NCI-H345 (cell line): ENCODE measurements at regions not wholly inside any gene's neighbourhood (a gene's known extent, or its start where the extent isn't known, plus 50 kb on each side); places are given as distances from the start of the nearest gene placed in this dataset.
"Not testable (repeated sequence)": the region's sequence is repeated elsewhere in the genome, so short reads cannot be mapped to it uniquely, and the experiment has no call there.

Source experiments
- DNase-seq: peaks from one replicate; lab custom pipeline; 2025; lab: John Stamatoyannopoulos, UW

DNA sequence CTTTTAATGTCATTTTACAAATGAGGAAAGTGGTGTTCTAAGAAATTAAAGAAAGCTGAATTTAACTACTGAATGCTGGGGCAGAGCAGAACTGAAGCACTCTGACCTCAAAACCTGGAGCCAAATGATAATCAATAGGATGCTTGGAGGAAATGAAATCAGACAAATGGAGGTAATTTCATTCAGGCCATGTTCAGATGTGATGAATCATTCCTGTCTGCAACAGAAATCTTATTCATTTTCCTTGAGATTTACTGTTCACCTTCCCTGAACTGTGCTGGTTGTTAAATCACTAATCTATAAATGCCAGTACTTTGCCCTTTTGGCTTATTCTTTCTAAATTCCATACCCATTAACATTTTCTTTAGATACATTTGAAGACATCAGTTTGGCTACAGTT, 85.6 kb upstream of the SNX7 start:
- DNase-seq = no peak

DNA sequence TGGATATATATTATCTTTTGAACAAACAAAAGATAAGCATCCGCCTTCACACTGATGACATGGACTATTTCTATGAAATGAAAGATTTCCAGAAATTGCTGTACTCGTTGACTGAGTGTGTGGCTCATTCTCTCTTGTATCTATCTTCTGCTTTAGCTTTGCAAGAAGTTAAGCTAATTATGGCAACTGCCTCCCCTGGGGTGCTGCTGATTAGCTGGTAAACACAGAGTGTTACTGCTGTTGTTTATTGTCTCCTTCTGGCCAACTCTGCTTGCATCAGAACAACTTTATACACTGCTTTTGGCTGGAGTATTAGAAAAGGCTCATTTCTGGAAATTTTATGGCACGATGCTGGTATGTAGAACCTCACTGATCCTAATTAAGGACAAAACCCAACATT, 95.6 kb upstream of the SNX7 start:
- no peak for DNase-seq

DNA sequence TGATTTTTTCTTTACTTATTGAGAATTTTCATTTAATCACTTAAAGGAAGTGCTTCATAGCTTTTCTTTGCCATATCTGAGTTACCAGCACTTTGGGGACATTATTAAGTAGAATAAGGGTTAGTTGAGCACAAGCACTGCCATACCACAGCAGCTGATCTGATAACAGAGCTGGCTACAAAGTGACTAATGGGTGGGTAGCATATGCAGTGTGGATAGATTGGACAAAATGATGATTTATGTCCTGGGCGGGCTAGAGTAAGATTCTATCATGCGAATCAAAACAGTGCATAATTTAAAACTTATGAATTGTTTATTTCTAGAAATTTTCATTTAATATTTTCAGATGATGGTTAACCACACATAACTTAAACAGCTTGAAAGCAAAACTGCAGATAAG, 102.2 kb upstream of the SNX7 start:
- no peak for DNase-seq

DNA sequence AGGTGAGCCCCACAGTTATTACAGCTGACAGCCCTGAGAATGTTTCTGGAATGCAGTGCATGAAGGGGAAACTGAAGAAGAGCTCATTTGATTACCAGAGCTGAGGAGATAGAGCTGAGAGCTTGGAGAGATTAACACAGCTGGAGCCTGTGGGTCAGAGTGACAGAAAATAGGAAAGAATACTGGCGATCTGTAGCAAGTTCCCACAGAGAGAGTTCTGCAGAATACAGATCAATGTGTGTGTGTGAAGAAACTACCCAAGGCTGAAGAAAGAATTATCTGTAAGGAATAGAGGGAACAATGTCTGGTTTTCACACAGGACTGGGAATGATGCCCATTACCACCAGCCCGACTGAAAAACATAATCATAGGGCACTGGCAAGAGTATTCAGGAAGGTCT, 103.6 kb upstream of the SNX7 start:
- no peak for DNase-seq

DNA sequence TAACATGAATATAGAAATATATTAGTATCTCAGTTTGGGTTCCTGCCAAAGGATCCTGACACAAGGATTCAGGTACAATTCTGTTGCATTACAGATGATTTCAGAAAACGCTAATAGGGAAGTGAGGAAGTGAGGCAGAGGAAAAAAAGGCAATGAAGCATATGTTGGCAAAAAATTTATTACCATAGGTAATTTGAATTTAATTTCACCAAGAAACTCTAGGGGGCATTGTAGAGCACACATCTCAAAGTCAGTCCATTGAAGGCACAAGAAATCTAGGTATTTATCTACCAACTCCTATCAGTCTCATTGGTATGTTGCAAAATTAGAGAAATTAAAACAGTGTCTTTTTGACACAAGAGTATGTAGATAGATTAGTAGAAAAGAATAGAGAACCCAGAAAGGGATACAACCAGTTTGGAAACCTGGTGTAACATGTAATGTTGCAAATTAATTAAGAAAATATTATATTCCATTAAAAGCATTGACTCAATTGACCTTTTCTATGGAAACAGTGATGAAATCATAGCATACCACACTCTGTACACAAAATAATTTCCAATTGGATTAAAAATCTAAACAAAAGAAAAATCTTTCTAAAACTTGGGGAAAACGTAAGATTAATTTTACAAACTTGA, 104.9 kb upstream of the SNX7 start:
- DNase-seq = no peak

DNA sequence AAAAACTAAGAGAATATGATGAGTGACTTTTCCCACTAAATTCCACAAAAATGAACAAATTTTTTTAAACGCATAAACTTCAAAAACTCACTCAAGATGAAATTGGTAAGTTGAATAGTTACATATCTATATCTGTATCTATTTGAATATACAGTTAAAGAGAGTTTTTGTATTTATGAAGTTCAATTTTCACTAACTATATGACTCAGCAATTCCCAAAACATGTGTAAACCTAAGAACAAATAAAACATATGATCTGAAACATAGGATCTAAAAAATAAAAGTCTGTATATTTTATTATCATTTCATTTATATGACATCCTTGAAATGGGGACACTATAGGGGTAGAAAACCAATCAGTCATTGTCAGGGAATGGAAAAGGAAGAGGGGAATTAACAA, 105.7 kb upstream of the SNX7 start:
- DNase-seq = no peak

DNA sequence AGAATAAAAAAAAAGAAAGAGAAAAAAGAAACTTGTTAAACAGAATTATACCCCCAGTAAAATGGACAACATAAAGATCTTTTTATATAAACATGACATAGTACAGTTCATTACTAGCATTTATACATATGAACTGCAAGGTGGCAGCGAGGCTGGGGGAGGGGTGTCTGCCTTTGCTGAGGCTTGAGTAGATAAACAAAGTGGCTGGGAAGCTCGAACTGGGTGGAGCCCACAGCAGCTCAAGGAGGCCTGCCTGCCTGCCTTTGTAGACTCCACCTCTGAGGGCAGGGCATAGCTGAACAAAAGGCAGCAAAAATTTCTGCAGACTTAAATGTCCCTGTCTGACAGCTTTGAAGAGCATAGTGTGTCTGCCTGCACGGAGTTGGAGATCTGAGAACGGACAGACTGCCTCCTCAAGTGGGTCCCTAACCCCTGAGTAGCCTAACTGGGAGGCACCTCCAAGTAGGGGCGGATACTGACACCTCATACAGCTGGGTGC, 108.9 kb upstream of the SNX7 start:
- not testable (repeated sequence) for DNase-seq

DNA sequence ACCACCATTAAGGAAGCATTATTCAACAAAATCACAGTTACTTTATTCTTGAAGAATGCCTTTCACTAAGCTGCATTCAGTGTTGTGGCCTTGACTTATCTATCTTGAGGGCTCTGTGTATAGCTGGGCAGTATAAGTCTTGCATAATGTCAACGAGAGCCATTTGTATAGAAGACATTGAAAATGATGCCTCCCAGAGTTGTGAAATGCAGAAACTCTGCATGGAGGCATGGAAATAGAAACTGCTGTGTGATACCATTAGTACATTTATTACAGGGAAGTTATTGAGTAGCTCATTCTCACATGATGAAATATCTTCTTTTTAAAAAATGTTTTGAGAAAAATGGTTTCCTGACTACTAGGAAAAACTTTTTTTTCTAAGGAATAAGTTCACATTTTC, 111.4 kb upstream of the SNX7 start:
- DNase-seq = no peak

DNA sequence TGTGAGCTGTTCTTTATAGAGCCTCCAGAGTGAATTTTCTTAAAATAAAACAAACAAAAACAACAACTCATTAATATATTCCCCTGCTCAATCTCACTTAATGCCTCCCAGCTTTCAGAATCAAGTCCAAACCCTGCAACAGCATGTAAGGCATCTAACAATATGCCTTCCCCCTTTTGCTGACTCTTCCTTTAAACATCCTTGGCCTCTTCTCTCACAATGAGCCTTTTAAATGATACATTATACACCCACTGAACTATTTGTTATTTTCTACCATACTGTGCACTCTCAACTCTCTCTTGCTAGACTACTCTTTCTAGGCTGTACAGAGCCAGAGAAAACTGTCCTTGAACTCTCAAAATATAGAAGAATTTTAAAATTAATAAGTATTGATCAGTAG, 115.2 kb upstream of the SNX7 start:
- DNase-seq = no peak

DNA sequence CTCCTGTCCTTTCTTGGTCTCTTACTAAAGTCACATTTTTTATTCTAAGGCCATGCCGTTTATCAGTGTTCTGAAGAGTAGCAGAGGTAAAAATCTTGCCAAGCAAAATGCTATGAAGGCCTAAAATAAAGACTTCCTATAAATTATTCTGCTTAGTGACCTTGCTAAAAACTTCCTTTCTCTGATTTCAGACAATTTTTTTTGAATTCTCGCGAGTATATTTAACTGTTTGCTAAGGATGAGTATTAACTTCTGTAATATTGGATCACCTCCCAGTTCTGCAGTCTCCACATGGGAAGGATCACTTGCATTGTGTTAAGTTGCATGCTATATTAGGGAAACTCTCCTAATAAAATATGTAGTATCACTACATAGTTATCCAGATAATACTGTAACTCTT, 123.4 kb upstream of the SNX7 start:
- DNase-seq = no peak

DNA sequence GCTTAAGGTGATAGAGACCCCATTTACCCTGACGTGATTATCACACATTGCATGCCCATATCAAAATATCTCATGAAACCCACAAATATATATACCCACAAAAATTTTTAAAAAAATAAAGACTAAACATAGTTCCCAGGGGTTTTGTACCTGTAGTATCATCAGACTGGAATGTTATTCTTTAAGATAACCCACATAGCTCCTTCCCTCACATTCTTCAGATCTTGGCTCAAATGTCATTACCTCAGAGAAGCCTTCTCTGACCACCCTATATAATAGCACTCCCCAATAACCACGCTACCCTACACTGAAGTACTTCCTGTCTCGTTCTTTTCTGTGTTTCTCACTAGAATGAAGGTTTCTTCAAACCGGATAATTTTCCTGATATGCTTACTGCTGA, 138.3 kb upstream of the SNX7 start:
- no peak for DNase-seq

DNA sequence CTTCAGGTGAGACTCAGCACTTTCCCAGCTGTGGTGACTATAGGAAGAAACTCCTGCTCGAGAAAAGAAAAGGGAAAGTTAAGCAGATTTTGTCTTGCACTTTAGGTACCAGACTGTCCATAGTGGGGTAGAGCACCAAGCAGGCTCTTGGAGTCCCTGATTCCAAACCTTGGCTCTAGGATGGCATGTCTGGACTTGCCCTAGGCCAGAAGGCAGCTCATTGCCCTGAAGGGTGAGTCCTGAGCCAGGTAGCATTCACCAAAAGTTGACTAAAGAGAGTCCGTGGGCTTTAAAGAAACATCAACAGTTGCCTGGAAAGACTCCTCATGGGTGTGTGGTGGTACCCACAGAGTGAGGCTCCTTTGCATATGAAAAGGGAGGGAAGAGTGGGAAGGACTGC, 145.2 kb upstream of the SNX7 start:
- DNase-seq = no peak

DNA sequence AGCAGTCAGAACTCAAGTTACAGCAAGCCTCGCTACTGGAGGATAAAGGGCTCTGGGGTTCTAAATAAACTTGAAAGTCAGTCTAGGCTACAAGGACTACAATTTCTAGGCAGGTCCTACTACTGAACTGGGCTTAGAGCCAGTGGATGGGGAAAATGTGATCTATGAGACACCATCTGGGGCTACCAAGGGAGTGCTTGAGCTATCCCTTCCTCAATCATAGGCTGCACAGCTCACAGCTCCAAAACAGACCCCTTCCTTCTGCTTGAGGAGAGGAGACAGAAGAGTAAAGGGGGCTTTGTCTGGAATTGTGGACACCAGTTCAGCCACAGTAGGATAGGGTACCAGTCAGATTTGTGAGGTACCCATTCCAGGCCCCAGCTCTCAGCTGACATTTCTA, 145.8 kb upstream of the SNX7 start:
- no peak for DNase-seq

DNA sequence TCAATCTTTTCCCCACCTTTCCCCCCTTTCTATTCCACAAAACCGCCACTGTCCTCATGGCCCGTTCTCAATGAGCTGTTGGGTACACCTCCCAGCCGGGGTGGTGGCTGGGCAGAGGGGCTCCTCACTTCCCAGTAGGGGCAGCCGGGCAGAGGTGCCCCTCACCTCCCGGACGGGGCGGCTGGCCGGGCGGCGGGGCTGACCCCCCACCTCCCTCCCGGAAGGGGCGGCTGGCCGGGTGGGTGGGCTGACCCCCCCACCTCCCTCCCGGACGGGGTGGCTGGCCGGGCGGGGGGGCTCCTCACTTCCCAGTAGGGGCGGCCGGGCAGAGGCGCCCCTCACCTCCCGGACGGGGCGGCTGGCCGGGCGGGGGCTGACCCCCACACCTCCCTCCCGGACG, 149.3 kb upstream of the SNX7 start:
- DNase-seq = not testable (repeated sequence)

DNA sequence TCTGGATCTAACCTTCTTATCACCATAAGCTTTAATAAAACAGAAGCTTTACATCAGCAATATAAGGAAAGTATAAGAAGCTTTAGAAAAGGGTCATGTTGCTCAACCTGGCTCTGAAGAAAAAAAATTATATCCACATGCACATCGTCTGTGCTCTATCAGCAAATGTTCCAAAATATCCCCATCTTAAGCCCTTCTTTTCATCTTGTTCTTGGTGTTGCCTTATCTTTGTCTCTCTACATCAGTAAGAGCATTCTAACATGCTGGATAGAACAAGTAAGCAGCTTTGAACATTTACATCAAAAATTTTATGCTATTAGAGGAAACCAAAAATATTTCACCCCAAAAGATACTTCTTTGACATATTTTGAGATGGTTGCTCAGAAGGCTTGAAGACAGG, 157.8 kb upstream of the SNX7 start:
- no peak for DNase-seq

DNA sequence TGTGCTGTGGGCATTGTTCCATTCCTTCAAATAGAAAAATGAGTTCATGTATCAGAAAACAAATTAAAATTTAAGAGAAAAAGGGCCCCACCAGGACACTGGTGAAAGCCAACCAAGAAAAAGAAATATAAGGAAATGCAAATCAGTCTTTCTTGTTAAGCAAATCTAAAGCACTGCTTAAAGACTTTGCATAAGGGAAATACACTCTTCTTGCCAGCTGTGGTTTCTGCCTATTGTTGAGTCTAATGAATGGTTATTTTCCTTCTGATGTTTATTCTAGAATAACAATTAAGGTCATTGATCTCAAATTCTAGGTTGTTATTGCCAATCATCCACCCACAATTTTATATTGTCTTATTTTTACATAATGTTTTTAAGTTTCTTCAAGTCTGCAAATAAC, 158.6 kb upstream of the SNX7 start:
- DNase-seq = no peak

DNA sequence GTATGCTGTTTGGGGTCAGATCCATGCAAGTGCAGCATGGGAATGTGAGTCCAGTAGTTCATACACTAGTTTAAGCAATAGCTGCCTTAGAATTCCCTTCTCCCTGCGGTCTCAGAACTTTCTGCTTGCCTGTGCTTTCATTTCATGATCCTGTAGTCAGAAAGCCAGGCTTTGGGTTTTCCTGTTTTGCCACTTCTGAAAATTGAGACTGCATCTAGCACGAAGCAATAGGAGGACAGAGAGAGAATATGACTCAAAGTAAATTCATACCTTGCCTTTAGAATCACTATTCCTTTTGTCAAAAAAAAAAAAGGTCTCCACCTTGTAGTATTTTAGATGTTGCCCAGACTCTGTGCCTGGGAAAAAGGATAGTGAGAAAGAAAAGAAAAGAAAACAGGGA, 161.2 kb upstream of the SNX7 start:
- no peak for DNase-seq

DNA sequence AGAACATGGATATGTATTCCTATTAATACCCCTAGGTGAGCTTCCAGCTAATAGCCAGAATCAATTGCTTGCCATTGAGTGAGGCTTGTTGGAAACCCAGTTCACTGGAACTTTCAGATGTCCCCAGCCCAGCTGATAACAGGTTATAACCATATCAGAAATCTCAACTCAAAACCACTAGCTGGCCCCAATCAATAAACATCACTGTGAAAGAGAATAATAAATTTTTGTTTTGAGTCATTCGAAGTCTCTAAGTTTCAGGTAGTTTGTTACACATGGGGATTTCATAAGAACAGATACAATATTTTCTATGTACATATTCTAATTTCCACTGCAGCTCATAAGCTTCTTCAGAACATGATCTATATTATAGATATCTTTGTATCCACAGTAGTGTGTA, 162.9 kb upstream of the SNX7 start:
- no peak for DNase-seq

DNA sequence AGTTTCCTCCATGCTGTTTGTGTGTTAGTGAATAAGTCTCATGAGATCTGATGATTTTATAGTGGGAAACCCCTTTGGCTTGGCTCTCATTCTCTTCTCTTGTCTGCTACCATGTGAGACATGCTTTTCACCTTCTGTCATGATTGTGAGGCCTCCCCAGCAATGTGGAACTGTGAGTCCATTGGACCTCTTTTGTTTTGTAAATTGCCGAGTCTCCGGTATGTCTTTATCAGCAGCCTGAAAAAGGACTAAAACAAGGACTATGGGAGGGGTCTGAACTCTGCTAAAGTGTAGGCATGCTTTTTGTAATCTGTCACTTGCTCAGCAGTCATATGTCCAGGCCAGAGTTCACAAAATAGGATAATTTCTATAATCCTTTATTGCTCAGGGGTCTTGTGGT, 164.0 kb upstream of the SNX7 start:
- DNase-seq = no peak

DNA sequence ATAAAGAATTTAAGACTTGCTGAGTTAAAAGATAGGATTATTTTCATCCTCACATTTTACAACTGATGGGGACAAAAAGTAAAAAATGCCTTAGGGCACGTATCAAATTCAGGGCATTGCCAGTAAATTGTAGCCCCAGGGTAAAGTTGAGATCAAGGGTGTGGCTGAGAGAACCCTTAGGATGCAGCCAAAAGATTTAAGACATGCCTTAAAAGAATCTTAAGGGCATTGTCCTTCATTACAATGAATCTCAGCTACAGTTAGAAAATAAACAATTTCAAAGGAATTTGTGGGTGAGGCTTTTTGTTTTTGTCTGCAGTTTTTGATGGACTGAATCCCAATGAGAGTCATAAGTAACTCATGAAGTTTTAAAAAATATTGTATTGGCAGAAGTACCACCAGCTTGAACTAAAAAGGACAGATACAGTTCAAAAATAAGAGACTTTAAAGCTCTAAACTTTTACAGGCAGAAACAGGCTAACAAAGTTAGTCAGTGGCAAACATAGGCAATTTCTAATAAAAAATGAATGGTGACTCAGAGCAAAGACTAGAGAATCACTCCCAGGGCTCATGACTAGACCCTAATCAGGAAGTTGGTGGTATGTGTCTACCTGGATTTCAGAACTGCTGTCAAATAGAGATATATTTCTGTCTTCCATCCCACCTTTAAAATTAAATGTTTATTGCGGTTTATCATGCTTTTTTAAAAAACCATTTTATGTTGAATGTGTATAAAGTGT, 165.1 kb upstream of the SNX7 start:
- DNase-seq = no peak

DNA sequence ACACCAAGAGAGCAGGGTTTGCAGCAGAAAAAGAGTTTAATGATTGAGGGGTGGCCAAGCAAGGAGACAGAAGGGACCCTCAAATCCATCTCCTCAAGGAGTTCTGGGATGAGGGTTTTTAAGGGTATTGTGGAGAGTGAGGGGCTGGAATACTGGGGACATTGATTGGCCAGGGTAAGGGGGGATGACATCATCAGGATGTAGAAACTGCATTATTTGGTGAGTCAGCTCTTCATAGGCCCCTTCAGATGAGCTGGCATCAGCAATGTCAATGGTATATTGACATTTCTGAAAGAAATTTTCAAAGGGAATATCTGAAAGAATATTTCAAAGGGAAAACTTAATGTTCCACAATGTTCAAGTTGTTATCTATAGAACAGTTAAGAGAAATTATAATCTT, 168.1 kb upstream of the SNX7 start:
- DNase-seq = no peak

DNA sequence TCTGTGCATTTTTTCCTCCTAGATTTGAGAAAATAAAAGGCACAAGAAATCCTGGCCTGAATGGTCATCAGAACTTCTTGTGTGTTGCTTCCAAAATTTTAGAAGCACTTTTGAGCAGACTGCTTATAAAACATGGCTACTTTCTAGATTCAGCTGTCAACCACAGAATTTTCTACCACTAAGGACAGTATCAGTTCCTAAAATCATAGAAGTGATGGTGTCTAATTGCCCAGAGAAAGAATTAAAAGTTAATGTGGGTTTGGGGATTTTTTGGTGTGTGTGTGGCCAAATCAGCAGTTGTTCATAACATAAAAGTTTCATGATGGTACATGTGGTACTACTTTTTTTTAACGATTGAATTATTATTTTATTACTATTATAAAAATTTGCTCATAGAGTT, 171.4 kb upstream of the SNX7 start:
- no peak for DNase-seq

DNA sequence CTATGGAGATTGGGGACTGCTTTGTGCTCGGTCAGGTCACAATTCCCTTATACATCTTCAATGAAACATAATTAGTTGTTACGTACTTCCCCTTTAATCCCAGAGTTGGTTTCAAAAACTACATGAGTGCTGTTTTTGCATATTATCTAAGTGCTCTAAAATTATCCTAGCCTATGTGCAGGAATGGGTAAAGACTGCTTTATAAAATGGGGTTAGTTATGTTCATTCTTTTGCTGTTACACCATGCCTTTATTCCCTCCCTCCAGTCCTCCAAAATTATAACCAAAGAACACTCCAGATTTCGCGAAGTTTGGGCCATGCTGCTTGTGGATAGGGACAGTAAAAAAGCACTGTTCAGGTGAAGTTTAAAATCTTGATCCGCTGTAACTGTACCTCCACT, 173.9 kb upstream of the SNX7 start:
- DNase-seq = no peak

DNA sequence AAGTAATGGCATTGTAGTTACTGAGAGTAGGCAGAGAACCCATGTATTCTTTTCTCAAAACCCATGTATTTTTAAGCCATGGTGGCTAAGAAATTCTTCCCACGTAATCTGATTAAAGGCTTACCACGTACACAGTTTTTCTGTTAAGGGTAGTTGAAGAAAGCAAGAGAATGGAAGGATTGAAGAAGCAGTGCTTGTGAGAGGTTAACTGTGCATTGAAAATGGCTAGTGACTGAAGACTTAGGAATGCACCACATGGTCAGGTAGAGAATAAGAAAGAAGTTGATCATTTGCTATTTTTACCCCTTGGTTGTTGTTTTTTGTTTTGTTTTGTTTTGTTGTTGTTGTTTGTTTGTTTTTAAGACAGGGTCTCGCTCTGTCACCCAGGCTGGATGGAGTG, 178.9 kb upstream of the SNX7 start:
- DNase-seq = no peak
